Tibial artery (tissue), 4 donors: ENCODE measurements at regions not wholly inside any gene's neighbourhood (a gene's known extent, or its start where the extent isn't known, plus 50 kb on each side); places are given as distances from the start of the nearest gene placed in this dataset.

Experiments used
- DNase-seq, 2 donors: peaks; one replicate each; pipeline ENCODE4 v3.0.0-alpha.2; 2019
- H3K27ac ChIP-seq, 2 donors: fragments of 200-600 bp; sonication (generic) in 1 of 2; 1 replicate in 1 of 2; 2 replicates in 1 of 2; pipeline ENCODE4 v1.5.1; 2018 to 2019; ENCODE audit warnings: mild to moderate bottlenecking in 1 of 2
- H3K27me3 ChIP-seq, 2 donors: fragments of 200-600 bp; sonication (generic) in 1 of 2; one replicate each; pipeline versions ENCODE4 v1.5.1 to v1.6.0; 2016 to 2019
- H3K36me3 ChIP-seq, 3 donors: fragments of 200-600 bp; sonication (generic) in 2 of 3; one replicate each; pipeline ENCODE4 v1.5.1; 2016 to 2019; ENCODE audit warnings: mild to moderate bottlenecking in 2 of 3
- H3K4me1 ChIP-seq, 4 donors: fragments of 200-600 bp; sonication (generic) in 2 of 4; 1 replicate in 3 of 4; 2 replicates in 1 of 4; pipeline ENCODE4 v1.5.1; 2016 to 2019
- H3K4me3 ChIP-seq, 2 donors: fragments of 200-600 bp; sonication (generic) in 1 of 2; 1 replicate in 1 of 2; 2 replicates in 1 of 2; pipeline ENCODE4 v1.5.1; 2018 to 2019; ENCODE audit warnings: mild to moderate bottlenecking in 2 of 2
- H3K9me3 ChIP-seq, 3 donors: fragments of 200-600 bp; sonication (generic) in 1 of 3; one replicate each; pipeline ENCODE4 v1.5.1; 2016 to 2019
- CTCF ChIP-seq, 2 experiments: fragments of 200-600 bp in 1 of 2; fragments of 450-650 bp in 1 of 2; IDR thresholded peaks; one replicate each; pipeline ENCODE4 v1.5.1; 2017 to 2019; ENCODE audit warnings: antibody characterized with exemption in 2 of 2, mild to moderate bottlenecking in 1 of 2, moderate library complexity in 1 of 2
- intact Hi-C: fragments of 100-400 bp; cut with DNase I; formaldehyde crosslinking; loops from one replicate; pipeline ENCODE4 v1.15.0; 2023; ENCODE audit warnings: low total_unique reads

GRCh38 chr1:14240265-14240664, 358.2 kb upstream of the KAZN start:
- H3K4me3 ChIP-seq: no peak overlapping the region
- H3K27me3 ChIP-seq: peaks cover 0 to 15% of the 10 kb centered on the region in 2 donors
- H3K36me3 ChIP-seq: no peaks in the 10 kb centered on the region
- no peaks in the 10 kb centered on the region for H3K9me3 ChIP-seq
- TF ChIP-seq CTCF (IDR thresholded peaks at IDR 0.05): no peak
- DNase-seq: no peak
- H3K4me1 ChIP-seq: no peaks in the 10 kb centered on the region
- intact Hi-C loops: no loop called here
- H3K27ac ChIP-seq: no peak overlapping the region

- Histone ChIP-seq H3K36me3 (no peaks in the 10 kb centered on the region), H3K27ac (no peak overlapping the region), H3K9me3 (no peaks in the 10 kb centered on the region), H3K4me3 (no peak overlapping the region), H3K27me3 (peaks cover 0 to 15% of the 10 kb centered on the region in 2 donors), H3K4me1 (no peaks in the 10 kb centered on the region)
- no peak for TF ChIP-seq CTCF (IDR thresholded peaks at IDR 0.05)
- intact Hi-C loops: no loop called here
- peak in 1 of 2 donors; percentile 34 for DNase-seq
Measured at GRCh38 chr1:14242123-14242522, 356.4 kb upstream of the KAZN start.

DNA sequence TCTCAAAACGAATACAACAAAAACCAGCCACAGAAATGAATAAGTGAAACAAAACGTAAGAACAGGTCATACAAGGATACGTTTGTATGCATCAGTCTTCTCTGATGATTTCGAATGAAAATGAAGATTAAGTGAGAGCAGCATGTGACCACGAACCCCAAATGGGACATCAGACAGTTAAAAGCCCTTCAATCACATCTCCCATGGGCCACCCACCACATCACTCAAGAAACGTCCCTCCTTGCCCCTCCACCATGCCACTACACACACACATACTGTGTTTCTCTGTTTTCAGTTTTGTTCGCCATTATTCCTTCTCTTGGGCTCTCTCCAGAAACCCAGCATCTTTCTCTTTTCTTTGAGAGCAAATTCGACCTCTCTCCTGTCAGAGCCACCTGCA, 355.6 kb upstream of the KAZN start:
- Histone ChIP-seq H3K4me1 (no peaks in the 10 kb centered on the region), H3K9me3 (no peaks in the 10 kb centered on the region), H3K27ac (no peak overlapping the region), H3K36me3 (no peaks in the 10 kb centered on the region), H3K27me3 (peaks cover 0 to 15% of the 10 kb centered on the region in 2 donors), H3K4me3 (no peak overlapping the region)
- no peak for DNase-seq
- TF ChIP-seq CTCF (IDR thresholded peaks at IDR 0.05): no peak
- intact Hi-C loops: no loop called here

GRCh38 chr1:14245954-14246353, 352.5 kb upstream of the KAZN start:
- intact Hi-C loops: no loop called here
- TF ChIP-seq CTCF (IDR thresholded peaks at IDR 0.05): no peak
- no peak overlapping the region for H3K4me3 ChIP-seq
- no peaks in the 10 kb centered on the region for H3K9me3 ChIP-seq
- H3K27me3 ChIP-seq: peaks cover 0 to 17% of the 10 kb centered on the region in 2 donors
- H3K4me1 ChIP-seq: no peaks in the 10 kb centered on the region
- no peak for DNase-seq
- H3K36me3 ChIP-seq: no peaks in the 10 kb centered on the region
- H3K27ac ChIP-seq: no peak overlapping the region

DNA sequence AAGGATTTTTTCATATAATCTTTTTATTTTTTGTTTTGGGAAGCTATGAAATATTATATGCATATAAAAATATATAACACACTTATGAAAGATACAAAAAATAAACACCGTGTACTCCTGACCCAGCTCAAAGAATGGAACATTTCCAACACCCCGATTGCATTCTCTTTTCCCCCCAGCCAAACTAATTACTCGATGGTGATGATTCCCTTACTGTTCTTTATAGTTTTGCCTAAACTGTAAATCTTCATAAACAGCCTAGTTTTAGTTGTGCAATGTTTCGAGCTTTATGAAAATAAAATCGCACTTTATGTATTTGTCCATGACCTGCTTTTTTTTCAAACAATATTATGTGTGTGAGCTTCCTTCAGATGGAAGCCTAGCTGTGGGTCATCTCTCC, 352.0 kb upstream of the KAZN start:
- Histone ChIP-seq H3K9me3 (no peaks in the 10 kb centered on the region), H3K4me3 (no peak overlapping the region), H3K27me3 (peaks cover 0 to 17% of the 10 kb centered on the region in 2 donors), H3K27ac (no peak overlapping the region), H3K36me3 (no peaks in the 10 kb centered on the region), H3K4me1 (no peaks in the 10 kb centered on the region)
- intact Hi-C loops: no loop called here
- TF ChIP-seq CTCF (IDR thresholded peaks at IDR 0.05): no peak
- DNase-seq: no peak

GRCh38 chr1:14247666-14248065, 350.8 kb upstream of the KAZN start:
- H3K9me3 ChIP-seq: no peaks in the 10 kb centered on the region
- TF ChIP-seq CTCF (IDR thresholded peaks at IDR 0.05): no peak
- DNase-seq: no peak
- no peak overlapping the region for H3K4me3 ChIP-seq
- no peak overlapping the region for H3K27ac ChIP-seq
- no peaks in the 10 kb centered on the region for H3K36me3 ChIP-seq
- H3K27me3 ChIP-seq: peaks cover 0 to 17% of the 10 kb centered on the region in 2 donors
- H3K4me1 ChIP-seq: no peaks in the 10 kb centered on the region
- intact Hi-C loops: no loop called here
